Neural cell (in vitro differentiated cells): ENCODE measurements at regions not wholly inside any gene's neighbourhood (a gene's known extent, or its start where the extent isn't known, plus 50 kb on each side); places are given as distances from the start of the nearest gene placed in this dataset.

Experiments used
- H2AFZ ChIP-seq: fragments of 200-600, 300-800 bp; sonication (generic), shearing (Covaris generic); 2 replicates; pipeline ENCODE4 v1.6.0; 2014; ENCODE audit warnings: low read depth, mild to moderate bottlenecking, antibody characterized with exemption, low read length, moderate library complexity
- H3F3A ChIP-seq: fragments of 200-600 bp; shearing (Covaris generic); 2 replicates; pipeline ENCODE4 v1.6.1; 2016; ENCODE audit warnings: mild to moderate bottlenecking, moderate library complexity, mixed read lengths, antibody characterized with exemption, low read length; ENCODE audit not compliant: insufficient read depth, poor library complexity, severe bottlenecking
- H3K27ac ChIP-seq: fragments of 200-600, 300-800 bp; sonication (generic), shearing (Covaris generic); 2 replicates; pipeline ENCODE4 v1.5.1; 2014; ENCODE audit warnings: mild to moderate bottlenecking, low read length, moderate library complexity
- H3K27me3 ChIP-seq: fragments of 300-800, 200-600 bp; sonication (generic), shearing (Covaris generic); 2 replicates; pipeline ENCODE4 v1.6.0; 2014; ENCODE audit warnings: mild to moderate bottlenecking, low read depth, low read length, moderate library complexity; ENCODE audit not compliant: insufficient read depth
- H3K36me3 ChIP-seq: fragments of 300-800, 200-600 bp; sonication (generic), shearing (Covaris generic); 2 replicates; pipeline ENCODE4 v1.5.1; 2014; ENCODE audit warnings: mild to moderate bottlenecking, antibody characterized with exemption, low read length, moderate library complexity; ENCODE audit not compliant: insufficient read depth
- H3K4me2 ChIP-seq: fragments of 300-800, 200-600 bp; sonication (generic), shearing (Covaris generic); 2 replicates; pipeline ENCODE4 v1.6.0; 2014; ENCODE audit warnings: mild to moderate bottlenecking, low read length
- H3K4me3 ChIP-seq: fragments of 300-800, 200-600 bp; sonication (generic), shearing (Covaris generic); 2 replicates; pipeline ENCODE4 v1.5.1; 2014; ENCODE audit warnings: mild to moderate bottlenecking, low read length, moderate library complexity
- H3K79me2 ChIP-seq: fragments of 200-600 bp; shearing (Covaris generic); replicated peaks from 2 replicates; pipeline ENCODE4 v1.6.0; 2014; ENCODE audit warnings: mild to moderate bottlenecking, low read length, moderate library complexity; ENCODE audit not compliant: insufficient read depth
- H3K9ac ChIP-seq: fragments of 300-800, 200-600 bp; sonication (generic), shearing (Covaris generic); 2 replicates; pipeline ENCODE4 v1.6.1; 2016; ENCODE audit warnings: mild to moderate bottlenecking, low read length, mixed read lengths
- H3K9me2 ChIP-seq: fragments of 200-600 bp; shearing (Covaris generic); 2 replicates; pipeline ENCODE4 v1.6.1; 2016; ENCODE audit warnings: mild to moderate bottlenecking, low read length, mixed read lengths; ENCODE audit not compliant: insufficient read depth
- H3K9me3 ChIP-seq: fragments of 200-600, 300-800 bp; sonication (generic), shearing (Covaris generic); 2 replicates; pipeline ENCODE4 v1.6.1; 2016; ENCODE audit warnings: mild to moderate bottlenecking, mixed run types, low read length, moderate library complexity, mixed read lengths
- H4K20me1 ChIP-seq: fragments of 200-600 bp; shearing (Covaris generic); 2 replicates; pipeline ENCODE4 v1.6.1; 2016; ENCODE audit warnings: mild to moderate bottlenecking, mixed run types; ENCODE audit not compliant: insufficient read depth
- EP300 ChIP-seq: fragments of 450-650 bp; conservative IDR thresholded peaks from 2 replicates; pipeline ENCODE4 v1.6.1; 2014; ENCODE audit warnings: antibody characterized with exemption, mild to moderate bottlenecking, moderate library complexity; ENCODE audit not compliant: poor library complexity, severe bottlenecking
- EZH2 ChIP-seq: fragments of 200-600, 300-800 bp; shearing (Covaris generic), sonication (generic); IDR thresholded peaks from 2 replicates; pipeline ENCODE4 v1.6.1; 2014; ENCODE audit warnings: antibody characterized with exemption, low read length, borderline replicate concordance, mild to moderate bottlenecking; ENCODE audit not compliant: insufficient read depth, poor library complexity, severe bottlenecking
- MXI1 ChIP-seq: fragments of 450-650 bp; conservative IDR thresholded peaks from 2 replicates; pipeline ENCODE4 v1.6.1; 2014; ENCODE audit warnings: antibody characterized with exemption, mild to moderate bottlenecking; ENCODE audit not compliant: poor library complexity, severe bottlenecking
- POLR2AphosphoS5 ChIP-seq: IDR thresholded peaks from 2 replicates; pipeline ENCODE4 v1.6.1; 2012
- RAD21 ChIP-seq: fragments of 450-650 bp; conservative IDR thresholded peaks from 2 replicates; pipeline ENCODE4 v1.6.1; 2014; ENCODE audit warnings: antibody characterized with exemption, mild to moderate bottlenecking, moderate library complexity
- SMC3 ChIP-seq: fragments of 450-650 bp; conservative IDR thresholded peaks from 2 replicates; pipeline ENCODE4 v1.6.1; 2014; ENCODE audit warnings: antibody characterized with exemption, mild to moderate bottlenecking, moderate library complexity; ENCODE audit not compliant: poor library complexity
- TAF1 ChIP-seq: IDR thresholded peaks from 2 replicates; pipeline ENCODE4 v1.6.1; 2012; ENCODE audit warnings: low read depth
- TF ChIP-seq, protein P1 (sequence below): fragments of 450-650 bp; IDR thresholded peaks from 2 replicates; pipeline ENCODE4 v1.5.1; 2014; ENCODE audit warnings: antibody characterized with exemption, mild to moderate bottlenecking, moderate library complexity; ENCODE audit not compliant: poor library complexity, severe bottlenecking
- TF ChIP-seq, protein P2 (sequence below): IDR thresholded peaks from 2 replicates; pipeline ENCODE4 v1.6.1; 2012; ENCODE audit warnings: borderline replicate concordance

DNA sequence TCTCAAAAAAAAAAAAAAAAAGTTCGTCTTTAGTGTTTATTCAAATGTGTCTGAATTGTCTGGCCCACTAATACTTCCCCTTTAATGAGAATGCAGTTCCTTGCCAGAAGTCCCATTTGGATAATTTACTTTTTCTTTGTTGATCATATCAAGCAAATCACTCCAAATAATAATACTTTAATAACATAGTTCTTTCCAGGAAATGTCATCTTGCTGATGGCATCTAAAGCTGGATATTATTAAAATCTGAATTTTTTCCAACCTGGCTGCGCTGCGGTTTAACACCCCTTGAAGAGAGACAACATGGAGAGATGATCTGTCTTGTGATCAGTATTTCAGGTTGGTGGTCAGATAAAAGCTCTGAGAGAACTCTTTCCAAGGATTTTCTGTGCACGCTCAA is 111.2 kb upstream of the CNKSR3 start:
- Histone ChIP-seq H3F3A (no peaks in the 10 kb centered on the region), H4K20me1 (no peaks in the 10 kb centered on the region), H3K4me2 (no peak overlapping the region), H3K27me3 (no peaks in the 10 kb centered on the region), H3K27ac (no peak overlapping the region), H3K9ac (no peak overlapping the region), H2AFZ (no peak overlapping the region), H3K4me3 (no peak overlapping the region), H3K36me3 (no peaks in the 10 kb centered on the region), H3K9me2 (no peaks in the 10 kb centered on the region), H3K79me2 (no peaks in the 10 kb centered on the region), H3K9me3 (no peaks in the 10 kb centered on the region)
- TF ChIP-seq EZH2 = no peak
- TF ChIP-seq, protein P1, sequence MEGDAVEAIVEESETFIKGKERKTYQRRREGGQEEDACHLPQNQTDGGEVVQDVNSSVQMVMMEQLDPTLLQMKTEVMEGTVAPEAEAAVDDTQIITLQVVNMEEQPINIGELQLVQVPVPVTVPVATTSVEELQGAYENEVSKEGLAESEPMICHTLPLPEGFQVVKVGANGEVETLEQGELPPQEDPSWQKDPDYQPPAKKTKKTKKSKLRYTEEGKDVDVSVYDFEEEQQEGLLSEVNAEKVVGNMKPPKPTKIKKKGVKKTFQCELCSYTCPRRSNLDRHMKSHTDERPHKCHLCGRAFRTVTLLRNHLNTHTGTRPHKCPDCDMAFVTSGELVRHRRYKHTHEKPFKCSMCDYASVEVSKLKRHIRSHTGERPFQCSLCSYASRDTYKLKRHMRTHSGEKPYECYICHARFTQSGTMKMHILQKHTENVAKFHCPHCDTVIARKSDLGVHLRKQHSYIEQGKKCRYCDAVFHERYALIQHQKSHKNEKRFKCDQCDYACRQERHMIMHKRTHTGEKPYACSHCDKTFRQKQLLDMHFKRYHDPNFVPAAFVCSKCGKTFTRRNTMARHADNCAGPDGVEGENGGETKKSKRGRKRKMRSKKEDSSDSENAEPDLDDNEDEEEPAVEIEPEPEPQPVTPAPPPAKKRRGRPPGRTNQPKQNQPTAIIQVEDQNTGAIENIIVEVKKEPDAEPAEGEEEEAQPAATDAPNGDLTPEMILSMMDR = no peak
- no peak for TF ChIP-seq POLR2AphosphoS5
- TF ChIP-seq MXI1 = no peak
- TF ChIP-seq EP300 = no peak
- no peak for TF ChIP-seq RAD21
- TF ChIP-seq SMC3 = no peak
- TF ChIP-seq, protein P2, sequence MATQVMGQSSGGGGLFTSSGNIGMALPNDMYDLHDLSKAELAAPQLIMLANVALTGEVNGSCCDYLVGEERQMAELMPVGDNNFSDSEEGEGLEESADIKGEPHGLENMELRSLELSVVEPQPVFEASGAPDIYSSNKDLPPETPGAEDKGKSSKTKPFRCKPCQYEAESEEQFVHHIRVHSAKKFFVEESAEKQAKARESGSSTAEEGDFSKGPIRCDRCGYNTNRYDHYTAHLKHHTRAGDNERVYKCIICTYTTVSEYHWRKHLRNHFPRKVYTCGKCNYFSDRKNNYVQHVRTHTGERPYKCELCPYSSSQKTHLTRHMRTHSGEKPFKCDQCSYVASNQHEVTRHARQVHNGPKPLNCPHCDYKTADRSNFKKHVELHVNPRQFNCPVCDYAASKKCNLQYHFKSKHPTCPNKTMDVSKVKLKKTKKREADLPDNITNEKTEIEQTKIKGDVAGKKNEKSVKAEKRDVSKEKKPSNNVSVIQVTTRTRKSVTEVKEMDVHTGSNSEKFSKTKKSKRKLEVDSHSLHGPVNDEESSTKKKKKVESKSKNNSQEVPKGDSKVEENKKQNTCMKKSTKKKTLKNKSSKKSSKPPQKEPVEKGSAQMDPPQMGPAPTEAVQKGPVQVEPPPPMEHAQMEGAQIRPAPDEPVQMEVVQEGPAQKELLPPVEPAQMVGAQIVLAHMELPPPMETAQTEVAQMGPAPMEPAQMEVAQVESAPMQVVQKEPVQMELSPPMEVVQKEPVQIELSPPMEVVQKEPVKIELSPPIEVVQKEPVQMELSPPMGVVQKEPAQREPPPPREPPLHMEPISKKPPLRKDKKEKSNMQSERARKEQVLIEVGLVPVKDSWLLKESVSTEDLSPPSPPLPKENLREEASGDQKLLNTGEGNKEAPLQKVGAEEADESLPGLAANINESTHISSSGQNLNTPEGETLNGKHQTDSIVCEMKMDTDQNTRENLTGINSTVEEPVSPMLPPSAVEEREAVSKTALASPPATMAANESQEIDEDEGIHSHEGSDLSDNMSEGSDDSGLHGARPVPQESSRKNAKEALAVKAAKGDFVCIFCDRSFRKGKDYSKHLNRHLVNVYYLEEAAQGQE = no peak
- TF ChIP-seq TAF1 = no peak

DNA sequence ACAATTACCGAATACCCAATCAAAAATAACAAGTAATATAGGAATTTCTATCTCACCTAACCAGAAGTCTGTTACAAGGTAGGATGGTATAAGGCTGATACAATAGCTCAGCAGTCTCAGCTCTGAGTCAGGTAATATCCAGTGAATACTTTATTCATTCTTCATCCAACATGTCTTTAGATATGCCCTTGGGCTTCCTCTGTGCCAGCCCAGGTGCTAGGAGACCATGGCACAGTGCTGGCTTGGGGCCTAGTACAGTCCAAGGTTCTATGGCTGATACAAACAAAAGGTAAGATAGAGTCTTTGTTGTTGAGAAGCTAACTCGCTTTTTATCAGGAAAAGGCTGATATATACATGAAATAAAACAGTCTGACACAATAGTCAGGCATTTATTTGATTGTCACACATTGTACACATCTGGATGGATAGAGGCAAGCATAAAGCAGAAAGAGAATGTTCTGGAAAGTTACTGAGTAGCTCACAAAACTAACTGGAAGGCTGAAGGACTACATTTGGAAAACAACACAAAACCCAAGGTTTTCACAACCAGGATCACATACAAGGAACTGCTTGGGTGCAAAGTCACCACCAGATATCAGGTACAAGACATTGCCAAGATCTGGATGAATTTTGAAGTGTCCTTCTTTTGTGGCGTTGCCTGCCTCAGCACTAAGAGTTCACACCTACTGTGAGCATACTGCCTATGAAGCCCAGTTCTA is 110.4 kb upstream of the SCAF8 start:
- Histone ChIP-seq H3K4me3 (no peak overlapping the region), H3K79me2 (no peaks in the 10 kb centered on the region), H3K9me2 (no peaks in the 10 kb centered on the region), H3F3A (no peaks in the 10 kb centered on the region), H4K20me1 (no peaks in the 10 kb centered on the region), H2AFZ (no peak overlapping the region), H3K9me3 (no peaks in the 10 kb centered on the region), H3K27ac (no peak overlapping the region), H3K4me2 (no peak overlapping the region), H3K9ac (no peak overlapping the region), H3K36me3 (no peaks in the 10 kb centered on the region), H3K27me3 (no peaks in the 10 kb centered on the region)
- TF ChIP-seq POLR2AphosphoS5 (no peak), TAF1 (no peak), SMC3 (no peak), EZH2 (no peak), RAD21 (no peak), MXI1 (no peak), EP300 (no peak)
- TF ChIP-seq, protein P1 = no peak
- TF ChIP-seq, protein P2 = no peak
